Fibroblast of lung (primary cell): ENCODE measurements at regions not wholly inside any gene's neighbourhood (a gene's known extent, or its start where the extent isn't known, plus 50 kb on each side); places are given as distances from the start of the nearest gene placed in this dataset.

Source experiments
- DNase-seq, 2 donors: peaks; one replicate each; pipeline versions ENCODE4 v3.0.0 to v3.0.0-alpha.2; 2010; ENCODE audit warnings: low read depth in 2 of 2
- H2AFZ ChIP-seq: 2 replicates; pipeline ENCODE4 v1.5.1; 2012; ENCODE audit warnings: low read length, control low read depth, inconsistent platforms
- H3K27ac ChIP-seq: 2 replicates; pipeline ENCODE4 v1.5.1; 2011; ENCODE audit warnings: low read length, control low read depth; ENCODE audit not compliant: insufficient read depth
- H3K27me3 ChIP-seq: 2 replicates; pipeline ENCODE4 v1.5.1; 2011; ENCODE audit warnings: mild to moderate bottlenecking, low read length; ENCODE audit not compliant: control insufficient read depth, insufficient read depth
- H3K36me3 ChIP-seq: 2 replicates; pipeline ENCODE4 v1.5.1; 2011; ENCODE audit warnings: low read length; ENCODE audit not compliant: control insufficient read depth, insufficient read depth
- H3K4me1 ChIP-seq: 2 replicates; pipeline ENCODE4 v1.5.1; 2011; ENCODE audit warnings: low read length; ENCODE audit not compliant: control insufficient read depth, insufficient read depth; ENCODE audit errors: extremely low read depth
- H3K4me2 ChIP-seq: 2 replicates; pipeline ENCODE4 v1.5.1; 2011; ENCODE audit warnings: low read length, control low read depth; ENCODE audit not compliant: insufficient read depth; ENCODE audit errors: extremely low read depth
- H3K4me3 ChIP-seq, 4 experiments: fragments of 200-600 bp in 1 of 4; sonication (generic) in 1 of 4; replicated peaks in 1 of 4; 2 replicates each; pipeline ENCODE4 v1.5.1; 2011 to 2016; ENCODE audit warnings: low read length in 4 of 4, low read depth in 3 of 4, mild to moderate bottlenecking in 3 of 4, control low read depth in 2 of 4, inconsistent platforms in 1 of 4, mixed read lengths in 1 of 4; ENCODE audit not compliant: insufficient read depth in 1 of 4; ENCODE audit errors: control extremely low read depth in 1 of 4
- H3K79me2 ChIP-seq: 2 replicates; pipeline ENCODE4 v1.5.1; 2012; ENCODE audit warnings: mild to moderate bottlenecking, low read length, inconsistent platforms; ENCODE audit not compliant: control insufficient read depth, insufficient read depth
- H3K9ac ChIP-seq: 2 replicates; pipeline ENCODE4 v1.5.1; 2011; ENCODE audit warnings: mild to moderate bottlenecking, low read length, control low read depth; ENCODE audit not compliant: insufficient read depth
- H3K9me3 ChIP-seq: 2 replicates; pipeline ENCODE4 v1.5.1; 2012; ENCODE audit warnings: low read depth, low read length; ENCODE audit not compliant: control insufficient read depth, insufficient read depth
- H4K20me1 ChIP-seq: 2 replicates; pipeline ENCODE4 v1.5.1; 2011; ENCODE audit warnings: low read length; ENCODE audit not compliant: control insufficient read depth, insufficient read depth; ENCODE audit errors: extremely low read depth
- EZH2 ChIP-seq: IDR thresholded peaks from 2 replicates; pipeline ENCODE4 v1.5.1; 2012; ENCODE audit warnings: low read length, control low read depth, mild to moderate bottlenecking; ENCODE audit errors: missing control alignments
- TF ChIP-seq, protein P1 (sequence below), 2 donors: IDR thresholded peaks in 1 of 2; conservative IDR thresholded peaks in 1 of 2; 1 replicate in 1 of 2; 2 replicates in 1 of 2; pipeline ENCODE4 v1.5.1; 2011 to 2012; ENCODE audit warnings: low read length in 2 of 2, control low read depth in 1 of 2, inconsistent platforms in 1 of 2, low read depth in 1 of 2, mild to moderate bottlenecking in 1 of 2

DNA sequence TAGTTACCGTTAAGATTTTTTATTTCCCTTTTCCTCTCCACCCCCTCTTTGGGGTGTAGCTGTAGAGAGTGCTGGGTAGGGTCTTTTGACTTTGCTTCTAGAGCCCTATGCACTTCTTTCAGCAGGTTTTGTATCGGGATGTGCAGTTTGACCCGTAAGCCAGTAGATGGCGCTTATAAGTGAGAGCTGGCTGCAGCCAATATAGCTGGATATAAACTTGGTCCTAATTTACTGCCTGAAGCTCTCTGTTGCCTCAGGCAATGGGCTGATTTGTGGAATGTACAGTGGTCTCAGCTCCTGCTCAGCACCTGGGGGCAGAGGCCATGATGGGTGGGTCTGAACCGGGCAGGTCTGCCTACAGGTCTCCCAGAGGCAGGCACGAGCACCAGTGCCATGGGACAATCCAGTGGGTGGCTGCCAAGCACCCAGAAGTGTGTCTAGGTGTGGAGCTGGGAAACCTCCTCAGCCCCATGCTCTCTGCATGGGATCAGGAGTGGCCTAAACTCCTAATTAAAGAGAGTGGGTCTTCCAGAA is 146.5 kb downstream of the SPANXN1 start:
- Histone ChIP-seq H3K27me3 (no peaks in the 10 kb centered on the region), H4K20me1 (no peaks in the 10 kb centered on the region), H3K4me3 (no peak overlapping the region), H3K9me3 (no peaks in the 10 kb centered on the region), H3K9ac (no peak overlapping the region), H3K36me3 (no peaks in the 10 kb centered on the region), H3K4me1 (no peaks in the 10 kb centered on the region), H3K27ac (no peak overlapping the region), H3K4me2 (no peak overlapping the region), H3K79me2 (no peaks in the 10 kb centered on the region), H2AFZ (no peak overlapping the region)
- no peak for DNase-seq
- TF ChIP-seq EZH2: no peak
- TF ChIP-seq, protein P1, sequence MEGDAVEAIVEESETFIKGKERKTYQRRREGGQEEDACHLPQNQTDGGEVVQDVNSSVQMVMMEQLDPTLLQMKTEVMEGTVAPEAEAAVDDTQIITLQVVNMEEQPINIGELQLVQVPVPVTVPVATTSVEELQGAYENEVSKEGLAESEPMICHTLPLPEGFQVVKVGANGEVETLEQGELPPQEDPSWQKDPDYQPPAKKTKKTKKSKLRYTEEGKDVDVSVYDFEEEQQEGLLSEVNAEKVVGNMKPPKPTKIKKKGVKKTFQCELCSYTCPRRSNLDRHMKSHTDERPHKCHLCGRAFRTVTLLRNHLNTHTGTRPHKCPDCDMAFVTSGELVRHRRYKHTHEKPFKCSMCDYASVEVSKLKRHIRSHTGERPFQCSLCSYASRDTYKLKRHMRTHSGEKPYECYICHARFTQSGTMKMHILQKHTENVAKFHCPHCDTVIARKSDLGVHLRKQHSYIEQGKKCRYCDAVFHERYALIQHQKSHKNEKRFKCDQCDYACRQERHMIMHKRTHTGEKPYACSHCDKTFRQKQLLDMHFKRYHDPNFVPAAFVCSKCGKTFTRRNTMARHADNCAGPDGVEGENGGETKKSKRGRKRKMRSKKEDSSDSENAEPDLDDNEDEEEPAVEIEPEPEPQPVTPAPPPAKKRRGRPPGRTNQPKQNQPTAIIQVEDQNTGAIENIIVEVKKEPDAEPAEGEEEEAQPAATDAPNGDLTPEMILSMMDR (conservative IDR thresholded peaks at IDR 0.05 in 1 of 2, IDR thresholded peaks at IDR 0.05 in 1 of 2; ENCODE audit: low read depth in 1 of 2, low read length in 2 of 2): peak in 1 of 2 donors; percentile 17

DNA sequence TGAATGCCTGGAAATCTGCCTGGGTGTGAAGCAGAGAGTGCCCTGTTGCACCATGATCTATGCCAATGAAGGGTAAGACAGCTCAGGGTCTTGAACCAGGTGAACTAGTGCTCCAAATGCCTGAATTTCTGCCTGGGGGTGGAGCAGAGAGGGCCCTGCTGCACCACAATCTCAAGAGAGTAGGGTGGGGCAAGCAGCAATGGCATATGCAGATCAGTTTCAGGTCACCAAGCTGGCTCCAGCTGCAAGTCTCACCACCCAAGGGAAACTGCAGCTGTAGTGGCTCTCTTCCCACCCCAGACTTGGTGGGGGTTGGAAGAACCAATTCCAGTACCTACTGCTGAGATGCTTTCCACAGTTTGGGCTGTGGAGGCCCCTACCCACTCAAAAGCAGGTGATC is 147.0 kb downstream of the SPANXN1 start:
- no peaks in the 10 kb centered on the region for H3K36me3 ChIP-seq
- no peak for DNase-seq
- no peaks in the 10 kb centered on the region for H3K9me3 ChIP-seq
- H2AFZ ChIP-seq: no peak overlapping the region
- TF ChIP-seq, protein P1 (conservative IDR thresholded peaks at IDR 0.05 in 1 of 2, IDR thresholded peaks at IDR 0.05 in 1 of 2; ENCODE audit: low read depth in 1 of 2, low read length in 2 of 2): no peak
- no peak for TF ChIP-seq EZH2
- no peak overlapping the region for H3K4me2 ChIP-seq
- H3K27me3 ChIP-seq: no peaks in the 10 kb centered on the region
- no peaks in the 10 kb centered on the region for H3K4me1 ChIP-seq
- no peaks in the 10 kb centered on the region for H4K20me1 ChIP-seq
- H3K27ac ChIP-seq: no peak overlapping the region
- H3K4me3 ChIP-seq: no peak overlapping the region
- no peaks in the 10 kb centered on the region for H3K79me2 ChIP-seq
- no peak overlapping the region for H3K9ac ChIP-seq

DNA sequence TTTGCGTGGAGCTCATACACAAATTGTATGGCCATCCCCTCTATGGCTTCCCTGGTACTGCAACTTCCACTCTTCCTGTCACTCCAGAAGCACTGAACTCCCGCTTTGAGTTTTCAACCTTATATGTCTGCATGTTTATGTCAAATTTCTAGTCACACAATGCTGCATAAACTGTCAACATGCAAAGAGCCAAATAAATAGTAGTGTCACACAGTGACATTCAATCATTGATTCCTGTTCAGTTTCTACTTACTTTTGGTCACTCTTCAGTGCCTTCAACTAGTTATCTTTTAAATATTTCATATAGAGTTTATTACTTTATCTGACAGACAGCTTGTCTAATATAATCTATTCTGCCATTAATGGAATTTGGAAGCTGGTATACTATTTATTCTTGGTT is 149.3 kb downstream of the SPANXN1 start:
- no peaks in the 10 kb centered on the region for H3K79me2 ChIP-seq

More for the DNA sequence above, 149.3 kb downstream of the SPANXN1 start:
- Histone ChIP-seq H3K36me3 (no peaks in the 10 kb centered on the region), H3K4me2 (no peak overlapping the region), H3K27me3 (no peaks in the 10 kb centered on the region), H3K27ac (no peak overlapping the region), H3K4me1 (no peaks in the 10 kb centered on the region), H4K20me1 (no peaks in the 10 kb centered on the region), H3K4me3 (no peak overlapping the region), H3K9me3 (no peaks in the 10 kb centered on the region), H3K9ac (no peak overlapping the region), H2AFZ (no peak overlapping the region)
- TF ChIP-seq, protein P1 (conservative IDR thresholded peaks at IDR 0.05 in 1 of 2, IDR thresholded peaks at IDR 0.05 in 1 of 2; ENCODE audit: low read depth in 1 of 2, low read length in 2 of 2): no peak
- no peak for TF ChIP-seq EZH2
- no peak for DNase-seq
